Ishikawa (cell line): ENCODE measurements at regions not wholly inside any gene's neighbourhood (a gene's known extent, or its start where the extent isn't known, plus 50 kb on each side); places are given as distances from the start of the nearest gene placed in this dataset.

Experiments used
- CEBPB ChIP-seq: IDR thresholded peaks from 2 replicates; pipeline ENCODE4 v1.6.1; 2012
- CREB1 ChIP-seq: IDR thresholded peaks from 2 replicates; pipeline ENCODE4 v1.6.1; 2012; ENCODE audit warnings: low read depth
- EGR1 ChIP-seq: IDR thresholded peaks from 2 replicates; pipeline ENCODE4 v1.6.1; 2012
- EP300 ChIP-seq: IDR thresholded peaks from 2 replicates; pipeline ENCODE4 v1.6.1; 2012; ENCODE audit warnings: borderline replicate concordance
- FOXM1 ChIP-seq: IDR thresholded peaks from 2 replicates; pipeline ENCODE4 v1.6.1; 2012; ENCODE audit warnings: low read depth, borderline replicate concordance
- MAX ChIP-seq: IDR thresholded peaks from 2 replicates; pipeline ENCODE4 v1.6.1; 2012
- NFIC ChIP-seq: IDR thresholded peaks from 2 replicates; pipeline ENCODE4 v1.6.1; 2012
- RAD21 ChIP-seq: IDR thresholded peaks from 2 replicates; pipeline ENCODE4 v1.6.1; 2012; ENCODE audit warnings: low read depth
- REST ChIP-seq: IDR thresholded peaks from 2 replicates; pipeline ENCODE4 v1.6.1; 2012; ENCODE audit warnings: low read depth, mild to moderate bottlenecking
- TAF1 ChIP-seq: IDR thresholded peaks from 2 replicates; pipeline ENCODE4 v1.6.1; 2012; ENCODE audit warnings: low read depth, mild to moderate bottlenecking
- TCF12 ChIP-seq: IDR thresholded peaks from 2 replicates; pipeline ENCODE4 v1.6.1; 2012; ENCODE audit warnings: low read depth
- TEAD4 ChIP-seq: IDR thresholded peaks from 2 replicates; pipeline ENCODE4 v1.6.1; 2012
- USF1 ChIP-seq: IDR thresholded peaks from 2 replicates; pipeline ENCODE4 v1.6.1; 2012
- YY1 ChIP-seq: IDR thresholded peaks from 2 replicates; pipeline ENCODE4 v1.6.1; 2012; ENCODE audit warnings: low read depth
- ZBTB7A ChIP-seq: IDR thresholded peaks from 2 replicates; pipeline ENCODE4 v1.6.1; 2012; ENCODE audit warnings: low read depth

- TF ChIP-seq REST (no peak), EP300 (no peak), RAD21 (peak; percentile 76), ZBTB7A (no peak), YY1 (no peak), FOXM1 (no peak), USF1 (no peak), TCF12 (no peak), CEBPB (peak; percentile 82), TEAD4 (no peak), NFIC (no peak), MAX (no peak), TAF1 (no peak), EGR1 (no peak), CREB1 (no peak)
Measured at GRCh38 chr11:71080239-71081097, 171.9 kb downstream of the SHANK2 start.

- TF ChIP-seq TEAD4 (no peak), YY1 (no peak), USF1 (no peak), EGR1 (no peak), NFIC (no peak), REST (no peak)
Measured at GRCh38 chr11:71079795-71080194, 172.6 kb downstream of the SHANK2 start.

GRCh38 chr11:71078482-71078881 is 173.9 kb downstream of the SHANK2 start:
- TF ChIP-seq TEAD4, result no peak
- TF ChIP-seq CEBPB, result no peak
- no peak for TF ChIP-seq ZBTB7A
- no peak for TF ChIP-seq USF1
- TF ChIP-seq EGR1, result no peak
- no peak for TF ChIP-seq RAD21
- no peak for TF ChIP-seq REST
- no peak for TF ChIP-seq MAX
- TF ChIP-seq TCF12, result no peak
- TF ChIP-seq YY1, result no peak
- no peak for TF ChIP-seq FOXM1
